HepG2 (cell line): ENCODE measurements at regions not wholly inside any gene's neighbourhood (a gene's known extent, or its start where the extent isn't known, plus 50 kb on each side); places are given as distances from the start of the nearest gene placed in this dataset.
A peak's percentile ranks its signal among the peaks of the same experiment; 100 is the strongest.

Experiments used
- CCAR2 ChIP-seq: fragments of 200-400 bp; formaldehyde crosslinking; optimal IDR thresholded peaks from 2 replicates; pipeline ENCODE3; 2018; ENCODE audit warnings: low read depth, mild to moderate bottlenecking, low read length, moderate library complexity
- DRAP1 ChIP-seq: IDR thresholded peaks from 2 replicates; pipeline ENCODE4 v1.6.1; 2016; ENCODE audit warnings: missing genetic modification reagents, missing compliant biosample characterization
- MXI1 ChIP-seq: IDR thresholded peaks from 3 replicates; pipeline ENCODE4 v1.6.1; 2012; ENCODE audit warnings: low read depth, low read length, inconsistent platforms, borderline replicate concordance
- NFYB ChIP-seq: sonication (generic); formaldehyde crosslinking; IDR thresholded peaks from 2 replicates; pipeline ENCODE4 v1.4.0; 2020; ENCODE audit warnings: missing genetic modification reagents
- PITX1 ChIP-seq: sonication (generic); formaldehyde crosslinking; IDR thresholded peaks from 2 replicates; pipeline ENCODE4 v1.5.1; 2020; ENCODE audit warnings: mild to moderate bottlenecking, missing genetic modification reagents
- PRDM15 ChIP-seq: sonication (generic); formaldehyde crosslinking; IDR thresholded peaks from 2 replicates; pipeline ENCODE4 v1.4.0; 2020; ENCODE audit warnings: missing genetic modification reagents
- RAD21 ChIP-seq: fragments of 450-650 bp; formaldehyde crosslinking; IDR thresholded peaks from 2 replicates; pipeline ENCODE4 v1.5.0; 2020; ENCODE audit warnings: mild to moderate bottlenecking
- RXRB ChIP-seq: IDR thresholded peaks from 2 replicates; pipeline ENCODE4 v1.6.1; 2016; ENCODE audit warnings: borderline replicate concordance, missing genetic modification reagents, missing compliant biosample characterization
- SALL1 ChIP-seq: sonication (generic); formaldehyde crosslinking; IDR thresholded peaks from 2 replicates; pipeline ENCODE4 v1.8.0; 2022; ENCODE audit warnings: mild to moderate bottlenecking, missing genetic modification reagents
- STAG1 ChIP-seq: sonication (generic); formaldehyde crosslinking; IDR thresholded peaks from 2 replicates; pipeline ENCODE4 v1.4.0; 2020; ENCODE audit warnings: missing genetic modification reagents
- ZBTB46 ChIP-seq: sonication (generic); formaldehyde crosslinking; IDR thresholded peaks from 2 replicates; pipeline ENCODE4 v1.4.0; 2020; ENCODE audit warnings: mild to moderate bottlenecking, missing genetic modification reagents, borderline replicate concordance
- ZNF160 ChIP-seq: sonication (generic); formaldehyde crosslinking; IDR thresholded peaks from 2 replicates; pipeline ENCODE4 v1.8.0; 2022; ENCODE audit warnings: mild to moderate bottlenecking, inconsistent platforms, missing genetic modification reagents
- ZNF256 ChIP-seq: sonication (generic); formaldehyde crosslinking; conservative IDR thresholded peaks from 2 replicates; pipeline ENCODE4 v1.4.0; 2020; ENCODE audit warnings: missing genetic modification reagents
- ZNF431 ChIP-seq: sonication (generic); formaldehyde crosslinking; IDR thresholded peaks from 2 replicates; pipeline ENCODE4 v1.9.0; 2022; ENCODE audit warnings: missing genetic modification reagents, low read depth, mild to moderate bottlenecking, borderline replicate concordance
- ZNF432 ChIP-seq: sonication (generic); formaldehyde crosslinking; IDR thresholded peaks from 2 replicates; pipeline ENCODE4 v1.5.0; 2020; ENCODE audit warnings: missing genetic modification reagents, mild to moderate bottlenecking, borderline replicate concordance
- ZNF646 ChIP-seq: sonication (generic); formaldehyde crosslinking; IDR thresholded peaks from 2 replicates; pipeline ENCODE4 v1.9.0; 2021; ENCODE audit warnings: mild to moderate bottlenecking, missing genetic modification reagents
- ZNF749 ChIP-seq: sonication (generic); formaldehyde crosslinking; IDR thresholded peaks from 2 replicates; pipeline ENCODE4 v1.8.0; 2022; ENCODE audit warnings: mild to moderate bottlenecking, missing genetic modification reagents, moderate library complexity, borderline replicate concordance
- ZNF772 ChIP-seq: sonication (generic); formaldehyde crosslinking; IDR thresholded peaks from 2 replicates; pipeline ENCODE4 v1.5.0; 2020; ENCODE audit warnings: mild to moderate bottlenecking, missing genetic modification reagents

GRCh38 chr11:110376711-110377324, 52.9 kb upstream of the FDX1 start (continued):
- TF ChIP-seq ZNF646 (CRISPR knock-in tag) (no peak), SALL1 (peak; percentile 31; the same call in 1 of the 2 replicates), ZNF160 (CRISPR knock-in tag) (no peak), RXRB (CRISPR knock-in tag) (peak; percentile 22; the same call in 1 of the 2 replicates), PITX1 (CRISPR knock-in tag) (no peak), MXI1 (no peak; the same call in 2 of the 3 replicates), ZBTB46 (CRISPR knock-in tag) (no peak), ZNF256 (CRISPR knock-in tag) (no peak), ZNF432 (CRISPR knock-in tag) (no peak), ZNF749 (CRISPR knock-in tag) (no peak), RAD21 (peak; percentile 68), ZNF431 (no peak), CCAR2 (no peak), DRAP1 (CRISPR knock-in tag) (no peak), NFYB (CRISPR knock-in tag) (peak; percentile 67), PRDM15 (CRISPR knock-in tag) (no peak), STAG1 (peak; percentile 74), ZNF772 (CRISPR knock-in tag) (no peak)
